Testis (tissue), 2 donors: ENCODE measurements at regions not wholly inside any gene's neighbourhood (a gene's known extent, or its start where the extent isn't known, plus 50 kb on each side); places are given as distances from the start of the nearest gene placed in this dataset.

Experiments
- CTCF ChIP-seq, 3 experiments: fragments of 450-650 bp in 2 of 3; fragments of 200-600 bp in 1 of 3; sonication (generic) in 1 of 3; IDR thresholded peaks; one replicate each; pipeline ENCODE4 v1.5.1; 2016 to 2019; ENCODE audit warnings: antibody characterized with exemption in 3 of 3, mild to moderate bottlenecking in 2 of 3, moderate library complexity in 1 of 3
- POLR2A ChIP-seq: fragments of 450-650 bp; IDR thresholded peaks from one replicate; pipeline ENCODE4 v1.6.1; 2017; ENCODE audit warnings: antibody characterized with exemption, mild to moderate bottlenecking, moderate library complexity

DNA sequence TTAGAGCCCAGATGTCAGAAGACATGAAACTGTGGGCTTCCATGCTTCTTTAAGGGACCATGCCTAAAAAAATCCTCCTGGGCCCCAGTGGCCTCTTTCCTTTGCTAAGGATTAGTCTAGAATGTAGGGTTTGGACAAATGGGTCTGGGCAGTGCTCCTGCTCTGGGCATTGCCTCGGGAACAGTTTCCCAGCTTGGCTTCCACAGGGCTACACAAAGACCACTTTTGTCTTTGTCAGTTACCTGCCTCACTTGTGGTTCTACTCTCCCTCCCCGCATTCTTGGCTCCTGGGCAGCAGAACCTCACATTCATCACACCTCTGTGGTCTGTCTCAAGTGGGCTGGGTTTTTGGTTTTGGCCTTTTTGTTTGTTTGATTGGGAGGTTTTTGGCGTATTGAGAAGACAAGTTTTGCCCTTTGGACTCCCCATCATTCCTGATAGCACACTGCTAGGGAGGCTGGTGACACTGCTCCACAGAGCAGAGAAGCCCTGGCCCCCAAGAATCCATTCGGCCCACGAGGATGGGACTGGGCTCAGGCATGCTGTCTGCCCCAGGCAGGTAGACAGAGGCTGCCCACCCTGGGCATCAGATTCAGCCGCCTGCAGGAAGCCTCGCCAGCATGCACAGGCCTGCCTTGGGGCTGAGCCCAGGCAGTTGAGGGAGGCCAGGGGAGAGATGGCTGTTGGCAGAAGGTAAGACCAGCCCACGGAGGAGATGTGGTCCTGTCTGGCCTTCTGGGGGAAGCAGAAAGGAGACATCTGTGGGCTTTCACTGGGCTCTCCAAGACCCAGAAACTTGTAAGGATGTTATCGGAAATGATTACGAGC lies 343.7 kb downstream of the WDR11 start:
- no peak for TF ChIP-seq CTCF (IDR thresholded peaks at IDR 0.05)
- no peak for TF ChIP-seq POLR2A
